ENCODE measurements at regions not wholly inside any gene's neighbourhood (a gene's known extent, or its start where the extent isn't known, plus 50 kb on each side); places are given as distances from the start of the nearest gene placed in this dataset.

GRCh38 chr10:36066850-36067249 lies 424.8 kb upstream of the FZD8 start:
- TF ChIP-seq, protein P1, sequence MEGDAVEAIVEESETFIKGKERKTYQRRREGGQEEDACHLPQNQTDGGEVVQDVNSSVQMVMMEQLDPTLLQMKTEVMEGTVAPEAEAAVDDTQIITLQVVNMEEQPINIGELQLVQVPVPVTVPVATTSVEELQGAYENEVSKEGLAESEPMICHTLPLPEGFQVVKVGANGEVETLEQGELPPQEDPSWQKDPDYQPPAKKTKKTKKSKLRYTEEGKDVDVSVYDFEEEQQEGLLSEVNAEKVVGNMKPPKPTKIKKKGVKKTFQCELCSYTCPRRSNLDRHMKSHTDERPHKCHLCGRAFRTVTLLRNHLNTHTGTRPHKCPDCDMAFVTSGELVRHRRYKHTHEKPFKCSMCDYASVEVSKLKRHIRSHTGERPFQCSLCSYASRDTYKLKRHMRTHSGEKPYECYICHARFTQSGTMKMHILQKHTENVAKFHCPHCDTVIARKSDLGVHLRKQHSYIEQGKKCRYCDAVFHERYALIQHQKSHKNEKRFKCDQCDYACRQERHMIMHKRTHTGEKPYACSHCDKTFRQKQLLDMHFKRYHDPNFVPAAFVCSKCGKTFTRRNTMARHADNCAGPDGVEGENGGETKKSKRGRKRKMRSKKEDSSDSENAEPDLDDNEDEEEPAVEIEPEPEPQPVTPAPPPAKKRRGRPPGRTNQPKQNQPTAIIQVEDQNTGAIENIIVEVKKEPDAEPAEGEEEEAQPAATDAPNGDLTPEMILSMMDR (IDR thresholded peaks at IDR 0.05; ENCODE audit: low read length), result no peak
- TF ChIP-seq EZH2phosphoT487 (IDR thresholded peaks at IDR 0.05; ENCODE audit: low read length), result no peak
- TF ChIP-seq EZH2 (optimal IDR thresholded peaks at IDR 0.05; ENCODE audit: low read depth, low read length), result no peak

All from MM.1S (cell line).